Sciatic nerve (tissue), 2 donors: ENCODE measurements at regions not wholly inside any gene's neighbourhood (a gene's known extent, or its start where the extent isn't known, plus 50 kb on each side); places are given as distances from the start of the nearest gene placed in this dataset.

ENCODE experiments used
- ATAC-seq: fragments of 200-7000 bp; cut with Tn5 transposase; one replicate; pipeline ENCODE4 v1.9.1; 2020; ENCODE audit warnings: mild to moderate bottlenecking, moderate library complexity
- DNase-seq: peaks from one replicate; pipeline ENCODE4 v3.0.0-alpha.2; 2020; ENCODE audit warnings: low spot score
- intact Hi-C: fragments of 100-400 bp; cut with DNase I; formaldehyde crosslinking; loops from one replicate; pipeline ENCODE4 v1.14.2; 2022
- donor health status: DM: no; HTN: no; CAD: no.
- donor health status: DM: no; HTN: no; CAD: no.

DNA sequence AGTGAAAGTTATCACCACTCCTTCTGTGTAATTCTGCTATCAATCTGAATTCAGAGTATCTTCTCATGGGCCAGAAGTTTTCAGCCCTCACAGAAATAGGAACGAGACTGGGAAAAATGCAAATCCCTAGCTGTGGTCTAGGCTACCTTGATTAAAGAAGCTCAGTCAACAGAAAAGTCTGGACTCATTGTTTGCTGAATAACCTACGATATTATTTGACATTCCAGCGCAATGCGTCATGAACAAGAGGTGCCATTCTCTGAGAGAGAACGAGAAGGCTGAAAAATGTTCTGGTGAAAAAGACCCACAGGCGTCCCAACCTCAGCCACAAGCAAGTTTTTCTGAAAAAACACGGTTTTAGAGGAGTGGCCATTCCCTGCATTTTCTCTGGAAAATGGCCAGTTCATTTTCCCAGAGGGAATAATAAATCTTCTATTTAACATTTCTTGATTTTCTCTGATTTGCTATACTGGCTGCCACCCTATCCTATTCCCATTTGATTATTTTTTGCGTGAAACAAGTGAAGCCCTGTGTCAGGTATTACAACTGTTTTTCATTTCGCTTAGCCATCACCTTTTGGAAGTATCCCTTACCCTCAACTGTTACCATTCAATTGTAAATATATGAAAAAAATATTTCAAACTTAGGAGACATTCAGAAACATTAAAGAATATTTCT is 1117.6 kb upstream of the PRKX start:
- intact Hi-C loops, result no loop called here
- no peak for DNase-seq
- no peak for ATAC-seq

DNA sequence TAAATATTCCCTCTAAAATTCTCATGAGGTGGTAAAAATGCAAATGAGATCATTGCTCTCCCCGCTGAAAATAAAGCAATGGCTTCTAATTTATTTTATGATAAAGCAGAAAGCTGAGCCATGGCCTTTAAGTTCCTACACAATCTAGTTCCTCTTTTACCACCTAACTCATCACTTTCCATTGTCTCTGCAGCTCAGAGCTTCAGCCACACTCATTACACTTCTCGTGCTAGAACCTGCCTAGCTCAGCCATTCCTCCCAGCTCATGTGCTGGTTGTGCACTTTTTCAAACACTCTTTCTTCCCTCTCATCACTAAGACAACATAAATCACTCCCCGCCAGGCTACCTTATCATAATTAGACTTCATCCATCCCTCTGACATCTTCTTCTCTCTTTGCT is 1112.1 kb upstream of the PRKX start:
- peak; percentile 72 for ATAC-seq
- no peak for DNase-seq
- intact Hi-C loops, result no loop called here

DNA sequence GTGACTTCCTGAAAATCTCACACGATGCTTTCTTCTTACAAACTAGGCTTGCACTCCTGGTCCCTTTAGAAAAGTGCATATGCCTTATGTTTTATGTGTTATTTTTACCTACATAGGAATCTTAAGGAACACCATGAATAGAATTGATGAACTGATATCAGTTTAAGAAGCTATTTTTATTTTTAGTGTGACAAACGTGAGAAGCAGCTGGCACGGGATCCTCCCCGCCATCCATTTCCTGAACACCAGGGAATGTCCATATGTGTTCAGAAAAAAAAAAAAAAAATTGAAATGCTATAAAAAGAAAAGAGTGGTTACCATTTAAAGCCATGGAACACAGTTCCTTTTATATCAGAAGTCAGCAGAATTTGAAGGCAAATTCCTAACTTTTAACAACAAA is 1096.1 kb upstream of the PRKX start:
- intact Hi-C loops, result no loop called here
- no peak for DNase-seq
- no peak for ATAC-seq

DNA sequence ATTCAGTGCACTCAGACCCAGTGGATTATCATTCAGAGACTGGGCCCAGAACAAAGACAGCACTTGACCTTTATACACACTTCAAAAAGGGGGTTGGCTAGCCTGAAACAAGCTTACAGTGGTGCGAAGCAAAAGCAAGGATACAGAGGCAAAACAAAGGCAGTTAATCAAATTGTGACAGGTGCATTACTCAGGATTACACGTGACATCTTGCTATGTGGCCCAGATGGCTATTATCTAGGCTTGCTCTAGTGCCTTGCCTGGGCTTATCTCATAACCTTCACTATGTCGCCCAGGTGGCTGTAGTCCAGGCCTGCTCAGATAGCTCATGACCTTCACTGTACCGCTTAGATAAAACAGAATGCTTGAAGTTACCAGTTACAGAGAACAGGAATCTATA is 1092.1 kb upstream of the PRKX start:
- ATAC-seq (no peak), DNase-seq (no peak)
- intact Hi-C loops, result no loop called here

DNA sequence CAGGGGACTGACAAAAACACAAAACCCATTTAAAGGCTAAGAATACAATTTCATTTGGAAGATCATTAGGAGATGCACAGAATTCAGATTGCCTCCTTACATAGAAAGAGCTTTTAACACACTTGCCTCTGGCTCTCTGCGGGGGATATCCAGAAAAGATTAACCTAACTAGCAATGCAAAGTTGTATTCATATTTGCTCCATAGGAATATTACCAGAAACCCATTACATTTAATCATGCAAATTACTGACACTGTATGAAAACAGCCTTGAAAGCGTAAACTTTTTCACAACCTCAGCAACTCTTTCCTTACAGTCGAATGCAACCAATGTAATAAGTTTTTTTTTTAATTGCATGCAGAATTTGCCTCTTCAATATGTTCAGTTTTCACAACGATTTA is 1087.3 kb upstream of the PRKX start:
- intact Hi-C loops, result no loop called here
- ATAC-seq, result no peak

GRCh38 chrX:4787971-4788370 is 1074.5 kb upstream of the PRKX start:
- ATAC-seq, result no peak
- intact Hi-C loops, result no loop called here

More for the DNA sequence above, 1087.3 kb upstream of the PRKX start:
- no peak for DNase-seq

DNA sequence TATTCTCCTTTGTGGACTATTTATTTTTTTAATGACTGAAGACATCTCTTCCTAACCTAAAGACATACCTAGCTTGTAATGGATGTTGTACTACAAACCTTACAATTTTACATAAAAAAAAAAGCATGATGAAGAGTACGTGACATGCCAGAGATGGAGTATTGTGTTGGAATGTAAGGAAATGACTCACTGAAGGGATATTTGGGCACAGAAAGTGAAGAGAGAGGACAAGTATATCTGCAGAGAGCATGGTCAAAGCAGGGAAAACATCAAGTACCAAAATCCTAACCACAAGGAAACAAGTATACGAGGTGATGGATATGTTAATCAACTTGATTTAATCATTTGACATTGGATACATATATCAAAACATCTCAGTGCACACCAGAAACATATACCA is 1051.4 kb upstream of the PRKX start:
- intact Hi-C loops, result no loop called here
- ATAC-seq (no peak), DNase-seq (no peak)

More at GRCh38 chrX:4787971-4788370, 1074.5 kb upstream of the PRKX start:
- DNase-seq, result no peak

- intact Hi-C loops, result no loop called here
- DNase-seq (no peak), ATAC-seq (no peak)
These were observed 1048.7 kb upstream of the PRKX start for GRCh38 chrX:4762196-4762595.

GRCh38 chrX:4754878-4755604 is 1041.6 kb upstream of the PRKX start:
- DNase-seq, result no peak
- intact Hi-C loops, result no loop called here
- no peak for ATAC-seq

DNA sequence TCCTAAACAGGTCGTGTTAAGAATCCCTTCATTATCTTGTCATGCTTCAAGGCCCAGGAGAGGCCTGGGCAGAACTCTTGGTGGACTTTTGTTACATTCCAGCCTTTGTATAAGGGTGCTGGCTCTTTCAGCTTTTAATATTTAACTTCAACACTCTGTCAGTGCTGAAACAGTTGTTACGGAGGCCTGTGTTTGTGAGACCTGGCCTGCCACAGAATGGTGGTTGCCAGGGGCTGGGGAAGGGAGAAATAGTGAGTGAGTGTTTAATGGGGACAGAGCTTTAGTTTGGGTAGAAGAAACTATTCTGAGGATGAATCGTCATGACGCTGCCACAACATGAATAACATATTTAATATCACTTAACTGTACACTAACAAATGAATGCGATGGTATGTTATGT is 1027.6 kb upstream of the PRKX start:
- intact Hi-C loops, result no loop called here
- ATAC-seq (no peak), DNase-seq (no peak)

GRCh38 chrX:4735299-4735698 is 1021.9 kb upstream of the PRKX start:
- no peak for ATAC-seq
- DNase-seq, result no peak
- intact Hi-C loops, result no loop called here

DNA sequence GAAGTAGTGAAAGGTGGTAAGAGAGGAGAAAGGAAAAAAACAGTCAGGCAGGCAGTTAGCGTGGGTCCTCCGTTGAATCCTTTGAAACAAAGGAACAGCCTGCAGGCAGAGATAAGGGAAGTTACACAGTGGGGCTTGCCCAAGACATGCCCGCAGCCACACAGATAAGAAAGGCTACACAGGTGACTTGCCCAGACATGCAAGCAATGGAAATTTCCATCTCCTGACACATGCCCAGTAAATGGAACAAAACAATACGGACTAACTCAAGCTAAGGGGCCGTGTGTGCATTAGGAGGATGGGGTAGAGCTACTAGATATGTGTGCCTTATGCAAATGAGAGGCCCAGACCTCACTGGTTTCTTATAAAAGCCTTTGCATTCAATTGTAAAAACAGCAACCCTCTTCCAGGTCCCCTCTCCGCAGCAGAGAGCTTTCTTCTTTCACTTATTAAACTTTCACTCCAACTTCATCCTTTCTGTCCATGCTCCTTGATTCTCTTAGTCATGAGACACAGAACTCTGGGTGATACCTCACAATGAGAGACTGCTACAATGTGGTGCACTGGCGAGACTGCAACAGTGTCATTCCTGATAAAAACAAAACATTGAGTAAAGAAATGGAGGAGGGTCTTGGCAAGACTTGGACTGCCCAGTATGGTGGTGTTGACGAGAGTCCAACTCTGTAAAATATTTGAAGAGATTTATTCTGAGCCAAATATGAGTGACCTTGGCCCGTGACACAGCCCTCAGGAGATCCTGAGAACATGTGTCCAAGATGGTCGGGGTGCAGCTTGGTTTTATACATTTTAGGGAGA is 997.4 kb upstream of the PRKX start:
- DNase-seq (no peak), ATAC-seq (no peak)
- intact Hi-C loops, result no loop called here

DNA sequence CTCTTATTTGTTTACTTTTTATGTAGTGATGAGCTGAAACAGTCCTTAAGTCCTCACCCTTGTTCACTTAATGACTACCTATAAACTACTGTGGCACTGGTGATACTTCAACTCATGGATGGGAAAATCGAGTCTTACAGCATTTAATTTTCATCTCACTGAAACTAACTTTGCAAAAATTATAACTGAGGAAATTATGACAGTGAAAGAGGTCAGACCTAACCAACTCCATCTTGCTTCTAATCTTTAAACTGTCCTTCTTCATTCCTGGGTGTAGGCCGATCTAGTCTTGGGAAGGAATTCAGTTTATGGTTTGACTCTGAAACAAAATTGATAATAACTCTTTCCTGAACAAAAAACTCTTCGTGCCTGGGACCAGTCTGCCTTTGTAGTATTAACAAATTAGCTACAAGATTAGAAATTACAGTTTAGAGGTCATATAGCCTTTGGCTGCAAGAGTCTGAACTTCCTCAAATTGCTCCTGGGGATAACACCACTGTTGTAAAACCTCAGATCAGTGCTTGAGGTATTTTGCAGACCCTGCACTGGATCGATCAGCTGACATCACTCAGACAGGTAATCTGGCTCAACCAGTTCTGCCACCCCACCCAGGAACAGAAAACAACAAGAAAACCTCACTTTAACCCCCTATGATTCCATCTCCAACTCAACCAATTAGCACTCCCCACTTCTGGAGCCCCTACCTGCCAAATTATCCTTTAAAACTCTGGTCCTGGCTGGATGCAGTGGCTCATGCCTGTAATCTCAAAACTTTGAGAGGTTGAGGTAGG is 995.7 kb upstream of the PRKX start:
- intact Hi-C loops, result no loop called here
- ATAC-seq (no peak), DNase-seq (no peak)

DNA sequence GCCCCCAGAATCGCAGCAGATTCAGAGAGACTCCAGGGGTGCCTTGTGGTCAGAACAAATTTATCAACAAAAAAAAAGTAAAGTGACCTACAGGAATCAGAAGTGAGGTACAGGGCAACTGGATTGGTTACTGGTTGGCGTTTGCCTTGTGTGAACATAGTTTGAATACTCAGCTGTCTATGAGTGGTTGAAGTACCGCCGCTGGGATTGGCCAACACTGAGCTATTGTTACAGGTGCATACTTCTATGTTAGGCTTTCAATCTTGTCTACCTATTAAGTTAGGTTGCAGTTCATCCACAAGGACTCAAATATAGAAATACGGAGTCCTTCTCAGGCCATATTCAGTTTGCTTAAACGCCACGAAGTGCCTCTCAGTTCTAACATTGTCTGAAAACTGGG is 993.5 kb upstream of the PRKX start:
- intact Hi-C loops, result no loop called here
- DNase-seq (no peak), ATAC-seq (no peak)

GRCh38 chrX:4690521-4690920 is 977.1 kb upstream of the PRKX start:
- intact Hi-C loops, result no loop called here
- no peak for DNase-seq
- no peak for ATAC-seq

DNA sequence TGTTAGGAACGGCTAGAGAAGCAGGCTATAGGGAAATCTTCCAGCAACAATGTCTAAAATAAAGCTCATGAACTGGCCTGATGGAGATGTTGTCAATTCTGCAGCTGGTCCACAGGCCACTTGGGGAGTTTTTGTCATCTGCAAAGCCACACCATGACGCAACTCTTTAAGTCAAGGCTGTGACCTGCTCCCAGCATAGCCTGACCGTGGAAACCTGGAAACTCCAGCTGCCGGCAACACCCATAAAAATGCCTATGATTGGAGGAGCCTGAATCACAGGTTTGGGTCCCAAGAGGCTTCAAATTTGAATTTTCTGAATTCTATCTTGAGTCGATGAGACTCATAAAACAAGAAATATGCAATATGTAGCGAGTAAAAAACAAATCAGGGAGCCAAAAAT is 969.2 kb upstream of the PRKX start:
- no peak for ATAC-seq
- no peak for DNase-seq
- intact Hi-C loops, result no loop called here

DNA sequence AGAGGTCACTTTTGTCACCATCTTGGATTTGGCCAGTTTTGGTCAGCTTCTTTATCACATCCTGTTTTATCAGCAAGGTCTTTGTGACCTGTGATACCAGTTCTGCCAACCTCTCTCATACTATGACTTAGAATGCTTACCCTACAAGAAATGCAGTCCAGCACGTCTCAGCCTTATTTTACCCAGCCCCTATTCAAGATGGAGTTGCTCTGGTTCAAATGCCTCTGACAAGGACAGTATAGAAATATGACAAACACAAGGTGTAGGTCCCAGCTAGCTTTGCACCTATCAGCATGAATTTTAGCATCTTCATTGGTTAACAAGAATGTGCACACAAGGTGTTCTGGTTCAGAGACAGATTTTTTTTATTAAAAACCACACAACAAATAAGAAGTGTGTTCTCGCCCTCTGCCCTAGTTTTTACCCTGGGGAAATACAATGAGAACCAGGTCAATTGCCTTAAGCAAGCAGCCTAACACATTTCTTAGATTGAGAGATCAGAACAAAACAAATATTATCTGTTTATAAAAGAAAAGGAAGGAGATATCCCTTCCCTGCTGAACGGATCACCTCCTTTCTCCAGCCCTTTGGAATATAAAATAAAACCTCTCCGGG is 962.3 kb upstream of the PRKX start:
- DNase-seq (no peak), ATAC-seq (no peak)
- intact Hi-C loops, result no loop called here

GRCh38 chrX:4674028-4674782 is 960.8 kb upstream of the PRKX start:
- intact Hi-C loops, result no loop called here
- DNase-seq (no peak), ATAC-seq (no peak)
